DND-41 (cell line): ENCODE measurements at regions not wholly inside any gene's neighbourhood (a gene's known extent, or its start where the extent isn't known, plus 50 kb on each side); places are given as distances from the start of the nearest gene placed in this dataset.

Source experiments
- ATAC-seq: fragments of 200-7000 bp; cut with Tn5 transposase; 3 replicates; pipeline ENCODE4 v1.9.1; 2021; ENCODE audit warnings: low read depth; ENCODE audit not compliant: insufficient read depth
- DNase-seq: peaks from one replicate; pipeline ENCODE4 v3.0.0-alpha.2; 2020
- H2AFZ ChIP-seq: 2 replicates; pipeline ENCODE4 v1.6.0; 2012; ENCODE audit warnings: low read depth, low read length
- H3K27ac ChIP-seq: 2 replicates; pipeline ENCODE4 v1.5.1; 2012; ENCODE audit warnings: low read length, inconsistent platforms
- H3K27me3 ChIP-seq: fragments of 200-600 bp; sonication (generic); 2 replicates; pipeline ENCODE4 v1.6.0; 2012; ENCODE audit warnings: low read length, mild to moderate bottlenecking, inconsistent platforms; ENCODE audit not compliant: insufficient read depth, poor library complexity
- H3K36me3 ChIP-seq: 2 replicates; pipeline ENCODE4 v1.5.1; 2012; ENCODE audit warnings: low read length, inconsistent platforms; ENCODE audit not compliant: insufficient read depth
- H3K4me1 ChIP-seq: 2 replicates; pipeline ENCODE4 v1.5.1; 2012; ENCODE audit warnings: mild to moderate bottlenecking, low read length; ENCODE audit not compliant: insufficient read depth
- H3K4me2 ChIP-seq: 2 replicates; pipeline ENCODE4 v1.6.0; 2012; ENCODE audit warnings: mild to moderate bottlenecking, moderate library complexity, low read length, inconsistent platforms; ENCODE audit not compliant: insufficient read depth
- H3K4me3 ChIP-seq, 2 experiments: fragments of 200-600 bp in 1 of 2; shearing (Covaris generic) in 1 of 2; 2 replicates each; pipeline ENCODE4 v1.5.1; 2012 to 2016; ENCODE audit warnings: inconsistent platforms in 2 of 2, low read length in 2 of 2, mild to moderate bottlenecking in 2 of 2, low read depth in 1 of 2, moderate library complexity in 1 of 2
- H3K79me2 ChIP-seq: 2 replicates; pipeline ENCODE4 v1.6.0; 2012; ENCODE audit warnings: low read length, inconsistent platforms; ENCODE audit not compliant: insufficient read depth
- H3K9ac ChIP-seq: 2 replicates; pipeline ENCODE4 v1.6.0; 2012; ENCODE audit warnings: low read depth, mild to moderate bottlenecking, inconsistent platforms, low read length, moderate library complexity
- H3K9me3 ChIP-seq: 2 replicates; pipeline ENCODE4 v1.5.1; 2012; ENCODE audit warnings: low read length, moderate library complexity, mild to moderate bottlenecking, inconsistent platforms; ENCODE audit not compliant: insufficient read depth, severe bottlenecking
- H4K20me1 ChIP-seq: 2 replicates; pipeline ENCODE4 v1.6.0; 2012; ENCODE audit warnings: low read length; ENCODE audit not compliant: insufficient read depth
- CTCF ChIP-seq: IDR thresholded peaks from 2 replicates; pipeline ENCODE4 v1.5.1; 2012; ENCODE audit warnings: borderline replicate concordance, low read length, moderate library complexity, mild to moderate bottlenecking; ENCODE audit not compliant: poor library complexity, severe bottlenecking; ENCODE audit errors: extremely low read depth
- EZH2 ChIP-seq: IDR thresholded peaks from 3 replicates; pipeline ENCODE4 v1.6.1; 2012; ENCODE audit warnings: borderline replicate concordance, low read depth, mild to moderate bottlenecking, moderate library complexity, low read length, inconsistent platforms; ENCODE audit not compliant: severe bottlenecking

GRCh38 chr20:18922251-18922650, 108.7 kb downstream of the SCP2D1 start:
- ATAC-seq (no peak), DNase-seq (no peak)
- Histone ChIP-seq H3K79me2 (no peaks in the 10 kb centered on the region), H3K9me3 (no peaks in the 10 kb centered on the region), H3K27ac (no peak overlapping the region), H3K36me3 (no peaks in the 10 kb centered on the region), H2AFZ (no peak overlapping the region), H3K4me1 (no peaks in the 10 kb centered on the region), H3K4me3 (no peak overlapping the region), H3K27me3 (no peaks in the 10 kb centered on the region), H4K20me1 (no peaks in the 10 kb centered on the region), H3K9ac (no peak overlapping the region), H3K4me2 (no peak overlapping the region)
- TF ChIP-seq EZH2 (no peak), CTCF (no peak)

GRCh38 chr20:18922898-18923297, 109.3 kb downstream of the SCP2D1 start:
- TF ChIP-seq CTCF: no peak
- no peak for TF ChIP-seq EZH2
- Histone ChIP-seq H4K20me1 (no peaks in the 10 kb centered on the region), H3K79me2 (no peaks in the 10 kb centered on the region), H3K4me2 (no peak overlapping the region), H3K27me3 (no peaks in the 10 kb centered on the region), H3K9ac (no peak overlapping the region), H3K4me1 (no peaks in the 10 kb centered on the region), H3K9me3 (no peaks in the 10 kb centered on the region), H3K36me3 (no peaks in the 10 kb centered on the region), H3K4me3 (no peak overlapping the region), H2AFZ (no peak overlapping the region), H3K27ac (no peak overlapping the region)
- ATAC-seq: no peak
- DNase-seq: no peak

- DNase-seq (no peak), ATAC-seq (no peak)
- no peak overlapping the region for H3K27ac ChIP-seq
- H3K9ac ChIP-seq: no peak overlapping the region
- no peaks in the 10 kb centered on the region for H3K27me3 ChIP-seq
- no peaks in the 10 kb centered on the region for H3K9me3 ChIP-seq
- H3K79me2 ChIP-seq: no peaks in the 10 kb centered on the region
- H4K20me1 ChIP-seq: no peaks in the 10 kb centered on the region
- no peaks in the 10 kb centered on the region for H3K4me1 ChIP-seq
- H3K4me3 ChIP-seq: no peak overlapping the region
- H3K36me3 ChIP-seq: no peaks in the 10 kb centered on the region
- H2AFZ ChIP-seq: no peak overlapping the region
- no peak overlapping the region for H3K4me2 ChIP-seq
- TF ChIP-seq CTCF: no peak
- no peak for TF ChIP-seq EZH2
Measured at GRCh38 chr20:18926965-18927364, 113.4 kb downstream of the SCP2D1 start.

GRCh38 chr20:18928626-18929025, 115.0 kb downstream of the SCP2D1 start:
- Histone ChIP-seq H4K20me1 (no peaks in the 10 kb centered on the region), H3K79me2 (no peaks in the 10 kb centered on the region), H3K4me3 (no peak overlapping the region), H3K4me1 (no peaks in the 10 kb centered on the region), H3K27ac (no peak overlapping the region), H3K36me3 (no peaks in the 10 kb centered on the region), H3K27me3 (no peaks in the 10 kb centered on the region), H3K9me3 (no peaks in the 10 kb centered on the region), H3K4me2 (no peak overlapping the region), H2AFZ (no peak overlapping the region), H3K9ac (no peak overlapping the region)
- no peak for DNase-seq
- TF ChIP-seq EZH2: no peak
- TF ChIP-seq CTCF: no peak
- ATAC-seq: no peak
